ENCODE measurements at regions not wholly inside any gene's neighbourhood (a gene's known extent, or its start where the extent isn't known, plus 50 kb on each side); places are given as distances from the start of the nearest gene placed in this dataset.

- Histone ChIP-seq H3K27me3 (ENCODE audit: control insufficient read depth in 2 of 2, insufficient read depth in 2 of 2, low read length in 2 of 2) (no peaks in the 10 kb centered on the region), H3K36me3 (ENCODE audit: control insufficient read depth in 2 of 2, insufficient read depth in 2 of 2, low read length in 2 of 2) (no peaks in the 10 kb centered on the region), H3K4me1 (ENCODE audit: control insufficient read depth in 2 of 2, insufficient read depth in 2 of 2, low read length in 2 of 2) (no peaks in the 10 kb centered on the region), H3K27ac (ENCODE audit: low read depth in 2 of 2, low read length in 2 of 2) (no peak overlapping the region), H3K9ac (ENCODE audit: low read depth in 1 of 2, low read length in 2 of 2) (no peak overlapping the region), H3K9me3 (ENCODE audit: control insufficient read depth in 2 of 2, low read length in 2 of 2) (no peaks in the 10 kb centered on the region), H3K4me3 (ENCODE audit: low read length in 2 of 2) (no peak overlapping the region)
These were observed 252.0 kb downstream of the PTEN start for GRCh38 chr10:88115407-88115806.

GRCh38 chr10:88115968-88116367, 252.5 kb downstream of the PTEN start:
- no peaks in the 10 kb centered on the region for H3K4me1 ChIP-seq (ENCODE audit: control insufficient read depth in 2 of 2, insufficient read depth in 2 of 2, low read length in 2 of 2)
- no peaks in the 10 kb centered on the region for H3K9me3 ChIP-seq (ENCODE audit: control insufficient read depth in 2 of 2, low read length in 2 of 2)
- no peak overlapping the region for H3K27ac ChIP-seq (ENCODE audit: low read depth in 2 of 2, low read length in 2 of 2)
- H3K4me3 ChIP-seq (ENCODE audit: low read length in 2 of 2) = no peak overlapping the region
- H3K36me3 ChIP-seq (ENCODE audit: control insufficient read depth in 2 of 2, insufficient read depth in 2 of 2, low read length in 2 of 2) = no peaks in the 10 kb centered on the region
- H3K27me3 ChIP-seq (ENCODE audit: control insufficient read depth in 2 of 2, insufficient read depth in 2 of 2, low read length in 2 of 2) = no peaks in the 10 kb centered on the region
- H3K9ac ChIP-seq (ENCODE audit: low read depth in 1 of 2, low read length in 2 of 2) = no peak overlapping the region

- no peak overlapping the region for H3K27ac ChIP-seq (ENCODE audit: low read depth in 2 of 2, low read length in 2 of 2)
- H3K9ac ChIP-seq (ENCODE audit: low read depth in 1 of 2, low read length in 2 of 2) = no peak overlapping the region
- no peaks in the 10 kb centered on the region for H3K27me3 ChIP-seq (ENCODE audit: control insufficient read depth in 2 of 2, insufficient read depth in 2 of 2, low read length in 2 of 2)
- H3K4me1 ChIP-seq (ENCODE audit: control insufficient read depth in 2 of 2, insufficient read depth in 2 of 2, low read length in 2 of 2) = no peaks in the 10 kb centered on the region
- H3K4me3 ChIP-seq (ENCODE audit: low read length in 2 of 2) = no peak overlapping the region
- no peaks in the 10 kb centered on the region for H3K9me3 ChIP-seq (ENCODE audit: control insufficient read depth in 2 of 2, low read length in 2 of 2)
- H3K36me3 ChIP-seq (ENCODE audit: control insufficient read depth in 2 of 2, insufficient read depth in 2 of 2, low read length in 2 of 2) = no peaks in the 10 kb centered on the region
These were observed 253.1 kb downstream of the PTEN start for GRCh38 chr10:88116481-88116880.

- no peak overlapping the region for H3K27ac ChIP-seq (ENCODE audit: low read depth in 2 of 2, low read length in 2 of 2)
- no peaks in the 10 kb centered on the region for H3K4me1 ChIP-seq (ENCODE audit: control insufficient read depth in 2 of 2, insufficient read depth in 2 of 2, low read length in 2 of 2)
- H3K9ac ChIP-seq (ENCODE audit: low read depth in 1 of 2, low read length in 2 of 2) = no peak overlapping the region
- no peaks in the 10 kb centered on the region for H3K36me3 ChIP-seq (ENCODE audit: control insufficient read depth in 2 of 2, insufficient read depth in 2 of 2, low read length in 2 of 2)
- no peaks in the 10 kb centered on the region for H3K27me3 ChIP-seq (ENCODE audit: control insufficient read depth in 2 of 2, insufficient read depth in 2 of 2, low read length in 2 of 2)
- H3K9me3 ChIP-seq (ENCODE audit: control insufficient read depth in 2 of 2, low read length in 2 of 2) = no peaks in the 10 kb centered on the region
- no peak overlapping the region for H3K4me3 ChIP-seq (ENCODE audit: low read length in 2 of 2)
These were observed 253.7 kb downstream of the PTEN start for GRCh38 chr10:88116971-88117626.

- Histone ChIP-seq H3K36me3 (ENCODE audit: control insufficient read depth in 2 of 2, insufficient read depth in 2 of 2, low read length in 2 of 2) (no peaks in the 10 kb centered on the region), H3K4me1 (ENCODE audit: control insufficient read depth in 2 of 2, insufficient read depth in 2 of 2, low read length in 2 of 2) (no peaks in the 10 kb centered on the region), H3K9me3 (ENCODE audit: control insufficient read depth in 2 of 2, low read length in 2 of 2) (no peaks in the 10 kb centered on the region), H3K9ac (ENCODE audit: low read depth in 1 of 2, low read length in 2 of 2) (no peak overlapping the region), H3K27me3 (ENCODE audit: control insufficient read depth in 2 of 2, insufficient read depth in 2 of 2, low read length in 2 of 2) (no peaks in the 10 kb centered on the region), H3K27ac (ENCODE audit: low read depth in 2 of 2, low read length in 2 of 2) (no peak overlapping the region), H3K4me3 (ENCODE audit: low read length in 2 of 2) (no peak overlapping the region)
These were observed 254.6 kb downstream of the PTEN start for GRCh38 chr10:88117869-88118632.

- Histone ChIP-seq H3K4me1 (ENCODE audit: control insufficient read depth in 2 of 2, insufficient read depth in 2 of 2, low read length in 2 of 2) (no peaks in the 10 kb centered on the region), H3K27ac (ENCODE audit: low read depth in 2 of 2, low read length in 2 of 2) (no peak overlapping the region), H3K36me3 (ENCODE audit: control insufficient read depth in 2 of 2, insufficient read depth in 2 of 2, low read length in 2 of 2) (no peaks in the 10 kb centered on the region), H3K27me3 (ENCODE audit: control insufficient read depth in 2 of 2, insufficient read depth in 2 of 2, low read length in 2 of 2) (no peaks in the 10 kb centered on the region), H3K4me3 (ENCODE audit: low read length in 2 of 2) (no peak overlapping the region), H3K9ac (ENCODE audit: low read depth in 1 of 2, low read length in 2 of 2) (no peak overlapping the region), H3K9me3 (ENCODE audit: control insufficient read depth in 2 of 2, low read length in 2 of 2) (no peaks in the 10 kb centered on the region)
These were observed 255.3 kb downstream of the PTEN start for GRCh38 chr10:88118729-88119128.

GRCh38 chr10:88119160-88119559, 255.7 kb downstream of the PTEN start:
- no peak overlapping the region for H3K9ac ChIP-seq (ENCODE audit: low read depth in 1 of 2, low read length in 2 of 2)
- no peak overlapping the region for H3K27ac ChIP-seq (ENCODE audit: low read depth in 2 of 2, low read length in 2 of 2)
- no peaks in the 10 kb centered on the region for H3K9me3 ChIP-seq (ENCODE audit: control insufficient read depth in 2 of 2, low read length in 2 of 2)
- no peaks in the 10 kb centered on the region for H3K36me3 ChIP-seq (ENCODE audit: control insufficient read depth in 2 of 2, insufficient read depth in 2 of 2, low read length in 2 of 2)
- no peaks in the 10 kb centered on the region for H3K4me1 ChIP-seq (ENCODE audit: control insufficient read depth in 2 of 2, insufficient read depth in 2 of 2, low read length in 2 of 2)
- H3K4me3 ChIP-seq (ENCODE audit: low read length in 2 of 2) = no peak overlapping the region
- no peaks in the 10 kb centered on the region for H3K27me3 ChIP-seq (ENCODE audit: control insufficient read depth in 2 of 2, insufficient read depth in 2 of 2, low read length in 2 of 2)

- no peak overlapping the region for H3K4me3 ChIP-seq (ENCODE audit: low read length in 2 of 2)
- H3K4me1 ChIP-seq (ENCODE audit: control insufficient read depth in 2 of 2, insufficient read depth in 2 of 2, low read length in 2 of 2) = no peaks in the 10 kb centered on the region
- no peaks in the 10 kb centered on the region for H3K27me3 ChIP-seq (ENCODE audit: control insufficient read depth in 2 of 2, insufficient read depth in 2 of 2, low read length in 2 of 2)
- H3K27ac ChIP-seq (ENCODE audit: low read depth in 2 of 2, low read length in 2 of 2) = no peak overlapping the region
- no peaks in the 10 kb centered on the region for H3K9me3 ChIP-seq (ENCODE audit: control insufficient read depth in 2 of 2, low read length in 2 of 2)
- no peaks in the 10 kb centered on the region for H3K36me3 ChIP-seq (ENCODE audit: control insufficient read depth in 2 of 2, insufficient read depth in 2 of 2, low read length in 2 of 2)
- no peak overlapping the region for H3K9ac ChIP-seq (ENCODE audit: low read depth in 1 of 2, low read length in 2 of 2)
These were observed 256.6 kb downstream of the PTEN start for GRCh38 chr10:88120075-88120474.

GRCh38 chr10:88120599-88121333, 257.3 kb downstream of the PTEN start:
- Histone ChIP-seq H3K9me3 (ENCODE audit: control insufficient read depth in 2 of 2, low read length in 2 of 2) (no peaks in the 10 kb centered on the region), H3K9ac (ENCODE audit: low read depth in 1 of 2, low read length in 2 of 2) (no peak overlapping the region), H3K27ac (ENCODE audit: low read depth in 2 of 2, low read length in 2 of 2) (no peak overlapping the region), H3K4me3 (ENCODE audit: low read length in 2 of 2) (no peak overlapping the region), H3K4me1 (ENCODE audit: control insufficient read depth in 2 of 2, insufficient read depth in 2 of 2, low read length in 2 of 2) (no peaks in the 10 kb centered on the region), H3K36me3 (ENCODE audit: control insufficient read depth in 2 of 2, insufficient read depth in 2 of 2, low read length in 2 of 2) (no peaks in the 10 kb centered on the region), H3K27me3 (ENCODE audit: control insufficient read depth in 2 of 2, insufficient read depth in 2 of 2, low read length in 2 of 2) (no peaks in the 10 kb centered on the region)

- H3K27me3 ChIP-seq (ENCODE audit: control insufficient read depth in 2 of 2, insufficient read depth in 2 of 2, low read length in 2 of 2) = no peaks in the 10 kb centered on the region
- no peaks in the 10 kb centered on the region for H3K9me3 ChIP-seq (ENCODE audit: control insufficient read depth in 2 of 2, low read length in 2 of 2)
- no peak overlapping the region for H3K4me3 ChIP-seq (ENCODE audit: low read length in 2 of 2)
- H3K36me3 ChIP-seq (ENCODE audit: control insufficient read depth in 2 of 2, insufficient read depth in 2 of 2, low read length in 2 of 2) = no peaks in the 10 kb centered on the region
- H3K4me1 ChIP-seq (ENCODE audit: control insufficient read depth in 2 of 2, insufficient read depth in 2 of 2, low read length in 2 of 2) = no peaks in the 10 kb centered on the region
- H3K27ac ChIP-seq (ENCODE audit: low read depth in 2 of 2, low read length in 2 of 2) = no peak overlapping the region
- H3K9ac ChIP-seq (ENCODE audit: low read depth in 1 of 2, low read length in 2 of 2) = no peak overlapping the region
These were observed 257.9 kb downstream of the PTEN start for GRCh38 chr10:88121361-88121760.
